ENCODE measurements at regions not wholly inside any gene's neighbourhood (a gene's known extent, or its start where the extent isn't known, plus 50 kb on each side); places are given as distances from the start of the nearest gene placed in this dataset.
"Not testable (repeated sequence)": the region's sequence is repeated elsewhere in the genome, so short reads cannot be mapped to it uniquely, and the experiment has no call there.

- no peak for DNase-seq (ENCODE audit: low spot score)
Observed at GRCh38 chr14:82987502-82988124, 1454.0 kb upstream of the SEL1L start.

- not testable (repeated sequence) for DNase-seq (ENCODE audit: low spot score)
Observed at GRCh38 chr14:82994547-82994946, 1460.9 kb upstream of the SEL1L start.

GRCh38 chr14:82999802-83000201, 1466.1 kb upstream of the SEL1L start:
- DNase-seq (ENCODE audit: low spot score): no peak

DNA sequence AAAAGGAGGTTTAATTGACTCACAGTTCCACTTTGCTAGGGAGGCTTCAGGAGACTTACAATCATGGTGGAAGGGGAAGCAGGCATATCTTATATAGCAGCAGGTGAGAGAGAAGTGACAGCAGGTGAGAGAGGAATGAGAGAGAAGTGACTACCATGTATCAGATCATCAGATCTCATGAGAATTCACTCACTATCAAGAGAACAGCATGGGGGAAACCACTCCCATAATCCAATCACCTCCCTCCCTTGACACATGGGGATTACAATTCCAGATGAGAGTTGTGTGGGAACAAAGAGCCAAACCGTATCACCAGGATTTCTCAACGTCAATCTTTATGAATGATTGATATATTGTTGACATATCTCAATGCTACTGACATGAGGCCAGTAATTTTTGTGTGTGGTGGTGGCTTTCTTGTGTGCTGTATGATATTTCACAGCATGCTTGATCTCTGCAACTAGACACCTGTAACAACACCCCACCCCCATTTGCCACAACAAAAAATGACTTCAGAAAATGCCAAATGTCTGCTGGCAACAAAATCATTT, 1470.9 kb upstream of the SEL1L start:
- no peak for DNase-seq (ENCODE audit: low spot score)

GRCh38 chr14:83006121-83006670, 1472.5 kb upstream of the SEL1L start:
- no peak for DNase-seq (ENCODE audit: low spot score)

DNA sequence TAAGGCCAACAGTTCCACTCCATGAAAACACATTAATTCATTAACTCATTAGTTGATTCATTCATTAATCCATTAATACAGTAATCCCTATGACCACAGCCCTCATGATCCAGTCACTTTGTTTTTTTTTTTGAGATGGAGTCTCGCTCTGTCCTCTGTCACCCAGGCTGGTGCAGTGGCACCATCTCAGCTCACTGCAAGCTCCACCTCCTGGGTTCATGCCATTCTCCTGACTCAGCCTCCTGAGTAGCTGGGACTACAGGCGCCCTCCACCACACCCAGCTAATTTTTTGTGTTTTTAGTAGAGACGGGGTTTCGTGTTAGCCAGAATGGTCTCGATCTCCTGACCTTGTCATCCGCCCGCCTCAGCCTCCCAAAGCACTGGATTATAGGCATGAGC, 1473.4 kb upstream of the SEL1L start:
- DNase-seq (ENCODE audit: low spot score): not testable (repeated sequence)

- no peak for DNase-seq (ENCODE audit: low spot score)
Observed at GRCh38 chr14:83007641-83008225, 1474.1 kb upstream of the SEL1L start.

DNA sequence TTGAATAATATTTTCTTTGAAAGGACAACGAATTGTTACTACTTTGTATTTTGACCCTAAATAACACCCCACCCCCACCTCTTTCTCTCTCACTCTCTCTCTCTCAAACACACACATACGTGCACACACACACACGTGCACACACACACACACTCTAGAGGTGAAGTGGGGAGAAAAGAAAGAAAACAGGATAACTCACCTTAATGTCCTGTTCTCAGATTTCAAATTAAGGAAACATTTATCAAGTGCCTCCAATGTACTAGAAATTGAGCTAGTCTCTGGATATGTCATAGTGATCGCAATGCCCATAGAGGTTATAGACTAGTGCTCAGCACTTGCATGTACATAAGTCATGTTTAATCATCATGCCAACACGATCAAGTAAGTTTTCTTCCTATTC, 1483.6 kb upstream of the SEL1L start:
- DNase-seq (ENCODE audit: low spot score): no peak

DNA sequence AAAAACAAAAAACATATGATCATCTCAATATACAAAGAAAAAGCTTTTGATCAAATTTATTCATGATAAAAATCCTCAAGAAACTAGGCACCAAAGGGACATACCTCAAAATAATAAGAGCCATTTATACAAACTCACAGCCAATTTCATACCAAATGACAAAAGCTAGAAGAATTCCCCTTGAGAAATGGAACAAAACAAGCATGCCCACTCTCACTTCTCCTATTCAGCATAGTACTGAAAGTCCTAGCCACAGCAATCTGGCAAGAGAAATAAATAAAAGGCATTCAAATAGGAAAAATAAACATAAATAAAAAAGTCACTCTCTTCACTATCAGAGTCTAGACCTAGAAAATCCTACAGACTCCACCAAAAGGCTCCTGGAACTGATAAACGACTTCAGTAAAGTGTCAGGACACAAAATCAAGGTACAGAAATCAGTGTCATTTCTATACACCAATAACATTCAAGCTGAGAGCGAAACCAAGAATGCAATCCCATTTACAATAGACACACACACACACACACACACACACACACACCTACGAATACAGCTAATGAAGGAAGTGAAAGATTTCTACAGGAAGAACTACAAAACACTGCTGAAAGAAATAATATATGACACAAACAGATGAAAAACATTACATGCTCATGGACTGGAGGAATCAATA, 1486.2 kb upstream of the SEL1L start:
- no peak for DNase-seq (ENCODE audit: low spot score)

DNA sequence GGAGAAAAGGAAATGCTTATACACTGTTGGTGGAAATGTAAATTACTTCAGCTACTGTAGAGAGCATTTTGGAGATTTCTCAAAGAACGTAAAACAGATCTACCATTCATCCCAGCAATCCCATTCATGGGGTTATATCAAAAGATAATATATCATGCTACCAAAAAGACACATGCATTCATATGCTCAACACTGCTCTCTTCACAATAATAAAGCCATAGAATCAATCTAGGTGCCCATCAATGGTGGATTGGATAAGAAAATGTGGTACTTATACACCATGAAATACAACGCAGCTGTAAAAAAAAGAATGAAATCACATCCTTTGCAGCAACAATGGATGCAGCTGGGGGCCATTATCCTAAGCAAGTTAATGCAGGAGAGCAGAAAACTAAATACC, 1487.7 kb upstream of the SEL1L start:
- no peak for DNase-seq (ENCODE audit: low spot score)

DNA sequence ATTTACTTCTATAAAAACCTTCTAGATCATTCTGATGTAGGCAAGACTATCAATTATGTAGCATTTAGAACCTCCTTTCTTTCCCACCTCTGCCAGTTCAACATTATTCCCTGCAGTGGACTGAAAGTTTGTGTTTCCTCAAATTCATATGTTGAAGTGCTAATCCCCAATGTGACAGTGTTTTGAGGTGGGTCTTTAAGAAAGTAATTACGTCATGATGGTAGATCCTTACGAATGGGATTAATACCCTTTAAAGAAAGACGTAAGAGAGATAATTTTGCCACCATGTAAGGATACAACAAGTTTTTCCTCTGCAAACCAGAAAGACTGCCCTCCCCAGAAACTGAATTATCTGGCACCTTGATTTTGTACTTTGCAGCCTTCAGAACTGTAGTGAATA, 1489.7 kb upstream of the SEL1L start:
- DNase-seq (ENCODE audit: low spot score): no peak

GRCh38 chr14:83041224-83041623, 1507.6 kb upstream of the SEL1L start:
- no peak for DNase-seq (ENCODE audit: low spot score)

- no peak for DNase-seq (ENCODE audit: low spot score)
Observed at GRCh38 chr14:83042858-83043257, 1509.2 kb upstream of the SEL1L start.

GRCh38 chr14:83044001-83044400, 1510.3 kb upstream of the SEL1L start:
- DNase-seq (ENCODE audit: low spot score): no peak

- no peak for DNase-seq (ENCODE audit: low spot score)
Observed at GRCh38 chr14:83047059-83047830, 1513.6 kb upstream of the SEL1L start.

DNA sequence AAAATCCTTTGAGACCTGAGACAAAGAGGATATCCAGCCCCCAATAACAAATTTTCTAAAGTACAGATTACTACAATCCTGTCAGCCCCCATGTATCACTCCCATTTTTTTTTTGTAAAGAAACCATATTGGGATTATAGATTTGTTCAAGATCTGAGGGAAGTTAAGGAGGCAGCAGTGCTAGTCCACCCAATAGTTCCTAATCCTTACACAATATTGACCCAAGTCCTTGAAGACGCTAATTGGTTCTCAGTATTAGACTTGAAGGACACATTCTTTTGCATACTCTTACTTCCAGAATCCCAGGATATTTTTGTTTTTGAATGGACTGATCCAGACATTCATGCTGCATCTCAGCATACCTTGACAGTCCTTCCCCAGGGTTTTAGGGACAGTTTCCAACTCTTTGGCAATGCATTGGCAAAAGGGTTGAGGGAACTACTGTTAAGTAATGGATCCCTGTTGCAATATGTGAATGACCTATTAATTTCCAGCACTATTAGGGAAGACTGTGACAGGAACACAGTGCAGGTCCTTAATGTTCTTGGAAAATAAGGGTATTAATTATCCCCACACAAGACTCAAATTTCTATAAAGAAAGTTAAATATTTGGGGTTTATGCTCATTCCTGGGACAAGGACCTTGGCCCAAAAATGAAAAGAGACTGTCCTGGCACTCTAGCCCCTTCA, 1519.5 kb upstream of the SEL1L start:
- no peak for DNase-seq (ENCODE audit: low spot score)

GRCh38 chr14:83058068-83058467, 1524.4 kb upstream of the SEL1L start:
- no peak for DNase-seq (ENCODE audit: low spot score)

DNA sequence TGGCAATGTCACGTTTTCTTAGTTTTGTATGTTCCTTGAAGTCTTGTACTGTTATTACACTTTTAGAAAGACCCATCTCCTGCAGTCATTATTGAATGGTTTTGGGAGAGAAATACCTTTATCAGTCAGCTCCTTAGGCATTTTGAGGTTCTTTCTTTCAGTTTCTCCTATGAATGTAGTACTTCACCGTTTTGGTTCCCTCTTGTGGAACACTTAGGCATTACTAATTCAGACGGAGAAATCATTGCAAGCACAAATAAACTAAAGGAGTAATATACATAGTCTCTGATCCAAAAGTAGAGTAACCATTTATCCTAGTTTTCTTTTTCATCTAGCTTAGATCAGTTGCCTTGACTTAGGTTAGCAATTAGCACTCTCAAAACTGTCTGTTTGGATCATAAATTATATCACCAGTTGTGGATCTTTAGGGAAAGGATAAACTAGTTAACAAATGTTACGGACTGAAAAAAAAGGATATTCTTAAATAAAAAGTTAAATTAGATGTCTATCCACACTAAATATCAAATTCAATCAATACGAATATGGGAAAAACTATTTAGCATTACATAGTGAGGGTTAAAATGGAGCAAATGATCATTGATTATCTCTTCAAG, 1538.3 kb upstream of the SEL1L start:
- DNase-seq (ENCODE audit: low spot score): no peak

- DNase-seq (ENCODE audit: low spot score): no peak
Observed at GRCh38 chr14:83085136-83085535, 1551.5 kb upstream of the SEL1L start.

- DNase-seq (ENCODE audit: low spot score): no peak
Observed at GRCh38 chr14:83085725-83086124, 1552.1 kb upstream of the SEL1L start.

All from Ammon's horn (tissue), 1 donor.